IPS DF 4.7 (cell line): ENCODE measurements at regions not wholly inside any gene's neighbourhood (a gene's known extent, or its start where the extent isn't known, plus 50 kb on each side); places are given as distances from the start of the nearest gene placed in this dataset.

Experiments used
- DNase-seq: peaks from one replicate; pipeline ENCODE4 v3.0.0-alpha.2; 2013; ENCODE audit warnings: low spot score; ENCODE audit errors: extremely low read depth

GRCh38 chr7:17481118-17481517 lies 182.7 kb downstream of the AHR start:
- no peak for DNase-seq

DNA sequence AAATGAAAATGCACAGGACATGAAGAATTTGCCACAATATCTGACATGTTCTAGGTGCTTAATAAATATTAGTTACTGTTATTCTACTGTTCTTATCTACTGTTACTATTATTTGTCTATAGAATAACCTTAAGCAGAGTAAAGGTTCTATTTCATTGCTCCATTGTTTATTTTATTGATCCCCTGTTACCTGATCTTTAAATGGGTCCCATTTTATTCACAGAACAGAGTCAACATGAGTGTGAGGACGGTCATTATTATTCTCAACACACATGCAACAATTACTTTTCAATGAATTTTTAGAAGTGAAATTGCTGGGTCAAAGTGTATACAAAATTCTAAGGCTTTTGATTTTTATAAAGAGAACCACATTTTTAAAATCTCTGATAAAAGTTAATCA lies 186.9 kb downstream of the AHR start:
- no peak for DNase-seq

GRCh38 chr7:17485904-17486303 lies 187.5 kb downstream of the AHR start:
- no peak for DNase-seq

DNA sequence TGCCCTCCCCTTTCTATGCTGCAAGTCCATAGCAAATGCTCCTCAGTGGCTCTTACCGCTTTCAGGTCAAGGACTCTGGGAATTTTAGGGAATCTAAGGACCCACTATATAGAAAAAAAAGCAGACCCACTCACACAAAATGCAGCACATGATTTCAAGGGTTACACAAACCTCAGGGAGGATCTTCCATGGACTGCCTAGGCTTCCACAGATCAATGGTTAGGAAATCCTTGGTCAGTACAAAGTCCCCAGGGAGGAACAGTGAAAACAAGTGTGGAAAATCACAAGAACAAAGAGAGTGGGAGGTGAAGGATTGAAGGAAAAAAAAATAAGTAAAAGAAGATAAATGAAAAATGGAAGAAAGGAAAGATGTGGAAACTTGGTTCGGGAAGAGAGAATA lies 188.4 kb downstream of the AHR start:
- DNase-seq: no peak

GRCh38 chr7:17487343-17487742 lies 188.9 kb downstream of the AHR start:
- DNase-seq: no peak

GRCh38 chr7:17488829-17489228 lies 190.4 kb downstream of the AHR start:
- DNase-seq: no peak

- no peak for DNase-seq
These were observed 191.5 kb downstream of the AHR start for GRCh38 chr7:17489961-17490360.

- DNase-seq: no peak
These were observed 192.4 kb downstream of the AHR start for GRCh38 chr7:17490825-17491224.

GRCh38 chr7:17492437-17492836 lies 194.0 kb downstream of the AHR start:
- no peak for DNase-seq

GRCh38 chr7:17493446-17493845 lies 195.0 kb downstream of the AHR start:
- no peak for DNase-seq

- no peak for DNase-seq
These were observed 197.4 kb downstream of the AHR start for GRCh38 chr7:17495655-17496394.

GRCh38 chr7:17497136-17497535 lies 198.7 kb downstream of the AHR start:
- no peak for DNase-seq

DNA sequence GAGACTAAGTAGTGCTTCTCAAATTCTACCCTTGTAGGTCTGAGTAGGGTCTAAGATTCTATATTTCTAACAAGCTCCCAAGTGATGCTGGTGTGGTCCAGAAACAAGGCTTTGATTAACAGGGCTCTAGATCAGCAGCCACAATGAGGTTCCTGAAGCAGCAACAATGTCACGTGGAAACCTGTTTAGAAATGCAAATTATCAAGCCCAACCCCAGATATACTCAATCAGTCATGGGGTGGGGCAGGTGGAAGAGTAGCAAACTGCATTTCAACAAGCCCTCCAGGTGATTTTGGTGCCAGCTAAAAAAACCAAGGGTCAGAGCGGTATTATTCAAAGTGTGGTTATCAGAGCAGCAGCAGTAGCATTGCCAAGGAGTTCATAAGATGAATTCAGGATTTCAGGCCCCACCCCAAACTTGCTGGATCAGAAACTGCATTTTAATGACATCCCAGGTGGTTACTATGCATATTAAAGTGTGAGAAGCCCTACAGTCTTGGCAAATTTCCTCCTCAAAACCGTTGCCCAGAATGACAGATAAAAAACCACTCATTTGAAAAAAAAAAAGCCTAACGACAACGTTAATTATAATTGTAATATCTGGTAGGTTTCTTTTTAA lies 199.2 kb downstream of the AHR start:
- DNase-seq: no peak

GRCh38 chr7:17498230-17498629 lies 199.8 kb downstream of the AHR start:
- no peak for DNase-seq

DNA sequence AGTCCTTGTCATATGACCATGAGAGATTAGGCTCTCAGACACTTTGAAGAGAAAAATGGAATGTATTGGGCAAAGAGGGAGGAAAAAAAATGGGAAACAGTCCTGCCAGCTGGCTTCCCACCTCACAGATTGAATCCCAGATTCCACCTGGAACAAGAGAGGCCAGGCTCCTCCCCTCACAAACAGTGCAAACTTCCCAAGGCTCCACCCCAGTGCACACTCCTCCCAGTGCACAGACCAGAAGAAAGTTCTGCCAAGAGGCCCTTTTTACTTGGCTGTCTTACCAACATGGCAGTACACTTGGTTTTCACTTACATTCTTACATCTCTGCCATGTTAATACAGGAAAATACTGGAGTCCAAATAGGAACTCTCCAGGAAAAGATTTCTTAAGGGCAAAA lies 202.3 kb downstream of the AHR start:
- DNase-seq: no peak

DNA sequence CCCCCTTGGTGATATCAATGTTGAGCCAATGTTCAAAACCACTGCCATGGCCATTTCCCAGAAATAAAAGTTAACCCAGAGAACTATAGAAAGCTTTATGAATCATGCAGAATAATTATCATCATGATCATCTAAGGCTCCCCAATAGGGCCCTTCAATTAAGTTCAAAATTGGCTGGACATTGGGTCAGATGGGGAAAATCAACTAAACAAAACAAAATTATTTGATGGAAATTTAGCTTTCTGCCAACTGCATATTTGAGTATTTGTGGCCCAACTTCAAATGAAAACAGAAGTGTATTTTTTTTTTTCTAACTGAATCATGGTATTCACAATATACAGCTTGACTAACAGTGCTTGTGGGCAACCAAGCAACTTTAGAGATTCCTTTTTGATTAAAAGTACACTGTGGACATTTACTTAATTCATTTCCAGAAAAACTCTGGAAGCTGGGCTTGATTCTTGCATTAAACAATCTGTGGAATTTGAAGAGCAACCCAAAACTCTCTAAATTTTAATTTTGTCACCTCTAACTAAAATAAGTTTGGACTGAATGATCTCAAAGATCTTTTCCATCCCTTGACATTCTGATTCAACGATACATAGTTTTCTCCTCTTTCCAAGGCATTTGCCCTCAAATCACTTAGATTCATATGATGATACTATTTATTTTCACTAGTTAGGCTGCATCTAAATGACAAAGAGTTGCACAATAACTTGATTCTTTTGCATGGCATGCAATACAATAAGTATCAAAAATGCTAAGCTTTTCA lies 203.2 kb downstream of the AHR start:
- no peak for DNase-seq

DNA sequence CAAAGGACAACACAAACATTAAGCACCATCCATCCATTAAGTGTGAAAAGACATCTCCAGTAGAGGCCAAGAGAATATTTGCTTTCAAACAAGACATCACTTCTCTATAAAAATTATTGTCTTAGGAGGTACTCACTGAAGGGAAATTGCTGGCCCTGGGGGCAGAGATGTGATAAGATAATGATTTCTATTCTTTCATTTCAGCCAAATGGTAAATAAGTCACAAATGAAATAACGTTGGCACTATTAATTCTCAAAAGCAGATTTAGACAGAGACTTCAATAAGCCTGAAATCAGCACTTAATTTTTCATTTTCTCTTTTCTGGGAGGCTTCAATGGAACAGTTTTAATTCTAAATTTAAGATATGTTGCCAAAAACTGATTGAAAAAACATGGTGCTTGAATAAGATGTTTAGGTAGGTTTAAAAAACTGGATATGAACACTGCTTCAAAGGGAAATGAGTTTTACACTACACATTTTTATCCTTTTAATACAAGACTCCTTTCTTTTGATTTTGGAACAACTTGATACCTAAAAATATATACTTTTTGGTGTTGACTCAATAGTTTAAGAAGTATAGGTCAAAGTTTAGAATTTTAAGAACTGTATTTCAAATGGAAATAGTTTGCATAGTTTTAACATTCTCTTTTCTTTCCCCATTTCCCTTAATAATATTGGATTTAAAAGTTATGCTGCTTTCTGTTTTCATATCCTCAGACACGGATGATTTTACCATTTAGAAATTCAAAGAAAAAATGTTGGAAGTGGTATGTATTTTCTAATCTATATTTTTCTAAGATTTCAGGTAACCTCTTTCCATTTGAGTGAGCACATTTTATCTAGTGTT lies 204.0 kb downstream of the AHR start:
- no peak for DNase-seq

- DNase-seq: no peak
These were observed 207.6 kb downstream of the AHR start for GRCh38 chr7:17506095-17506494.

- DNase-seq: no peak
These were observed 208.1 kb downstream of the AHR start for GRCh38 chr7:17506596-17506995.

DNA sequence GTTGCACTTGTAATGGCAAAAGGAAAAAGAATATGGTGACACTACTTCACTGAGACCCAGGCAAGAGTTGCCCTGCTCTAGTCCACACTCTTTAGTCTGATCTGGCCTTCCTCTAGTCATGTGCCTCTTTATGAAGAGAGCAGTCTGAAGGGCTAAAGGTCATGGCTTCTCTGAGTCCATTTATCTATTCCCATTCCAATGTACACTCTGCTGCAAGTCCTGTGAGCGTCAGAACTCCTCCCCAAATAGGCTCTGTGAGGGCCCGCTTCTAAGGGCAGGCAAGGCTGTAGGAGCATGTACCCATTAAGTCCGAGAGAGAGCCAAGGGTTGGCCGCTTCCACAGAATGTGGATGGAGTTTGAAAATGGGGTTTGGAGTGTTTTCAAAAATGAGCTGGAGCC lies 209.3 kb downstream of the AHR start:
- no peak for DNase-seq

DNA sequence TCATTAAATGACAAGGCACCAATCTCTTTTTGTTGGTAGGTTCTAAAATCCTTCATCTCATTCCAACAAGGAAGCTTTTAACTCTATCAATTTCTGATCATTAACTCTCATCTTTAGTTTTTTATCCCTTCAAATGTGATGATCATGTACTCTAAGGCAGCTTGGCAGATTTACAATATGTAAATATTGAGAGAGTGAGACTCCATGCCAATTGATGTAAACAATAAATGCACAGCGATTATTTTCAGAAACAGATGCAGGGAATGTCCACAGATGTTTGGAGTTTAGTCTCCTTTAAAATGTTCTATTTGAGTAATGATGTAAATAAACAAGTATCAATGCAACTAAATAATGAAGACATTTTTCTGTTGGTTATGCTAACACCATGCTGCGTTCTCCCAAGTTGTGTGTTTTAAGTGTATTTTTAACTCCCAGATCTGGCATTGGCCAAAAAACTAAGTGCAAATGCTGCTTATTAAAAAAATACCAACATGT lies 213.8 kb downstream of the AHR start:
- no peak for DNase-seq
